Astrocyte (in vitro differentiated cells and primary cell): ENCODE measurements at regions not wholly inside any gene's neighbourhood (a gene's known extent, or its start where the extent isn't known, plus 50 kb on each side); places are given as distances from the start of the nearest gene placed in this dataset.

ENCODE experiments used
- EZH2 ChIP-seq: IDR thresholded peaks from 2 replicates; pipeline ENCODE4 v1.6.1; 2012; ENCODE audit warnings: mild to moderate bottlenecking, low read length, inconsistent platforms; ENCODE audit not compliant: insufficient read depth
- TF ChIP-seq, protein P1 (sequence below): IDR thresholded peaks from 2 replicates; pipeline ENCODE4 v1.5.1; 2011; ENCODE audit warnings: low read depth, mild to moderate bottlenecking, inconsistent platforms, low read length, moderate library complexity; ENCODE audit not compliant: insufficient read depth

- no peak for TF ChIP-seq EZH2
- TF ChIP-seq, protein P1, sequence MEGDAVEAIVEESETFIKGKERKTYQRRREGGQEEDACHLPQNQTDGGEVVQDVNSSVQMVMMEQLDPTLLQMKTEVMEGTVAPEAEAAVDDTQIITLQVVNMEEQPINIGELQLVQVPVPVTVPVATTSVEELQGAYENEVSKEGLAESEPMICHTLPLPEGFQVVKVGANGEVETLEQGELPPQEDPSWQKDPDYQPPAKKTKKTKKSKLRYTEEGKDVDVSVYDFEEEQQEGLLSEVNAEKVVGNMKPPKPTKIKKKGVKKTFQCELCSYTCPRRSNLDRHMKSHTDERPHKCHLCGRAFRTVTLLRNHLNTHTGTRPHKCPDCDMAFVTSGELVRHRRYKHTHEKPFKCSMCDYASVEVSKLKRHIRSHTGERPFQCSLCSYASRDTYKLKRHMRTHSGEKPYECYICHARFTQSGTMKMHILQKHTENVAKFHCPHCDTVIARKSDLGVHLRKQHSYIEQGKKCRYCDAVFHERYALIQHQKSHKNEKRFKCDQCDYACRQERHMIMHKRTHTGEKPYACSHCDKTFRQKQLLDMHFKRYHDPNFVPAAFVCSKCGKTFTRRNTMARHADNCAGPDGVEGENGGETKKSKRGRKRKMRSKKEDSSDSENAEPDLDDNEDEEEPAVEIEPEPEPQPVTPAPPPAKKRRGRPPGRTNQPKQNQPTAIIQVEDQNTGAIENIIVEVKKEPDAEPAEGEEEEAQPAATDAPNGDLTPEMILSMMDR: no peak
Observed at GRCh38 chr1:173341307-173341706, 134.2 kb upstream of the TNFSF4 start.
